ENCODE measurements at regions not wholly inside any gene's neighbourhood (a gene's known extent, or its start where the extent isn't known, plus 50 kb on each side); places are given as distances from the start of the nearest gene placed in this dataset.

DNA sequence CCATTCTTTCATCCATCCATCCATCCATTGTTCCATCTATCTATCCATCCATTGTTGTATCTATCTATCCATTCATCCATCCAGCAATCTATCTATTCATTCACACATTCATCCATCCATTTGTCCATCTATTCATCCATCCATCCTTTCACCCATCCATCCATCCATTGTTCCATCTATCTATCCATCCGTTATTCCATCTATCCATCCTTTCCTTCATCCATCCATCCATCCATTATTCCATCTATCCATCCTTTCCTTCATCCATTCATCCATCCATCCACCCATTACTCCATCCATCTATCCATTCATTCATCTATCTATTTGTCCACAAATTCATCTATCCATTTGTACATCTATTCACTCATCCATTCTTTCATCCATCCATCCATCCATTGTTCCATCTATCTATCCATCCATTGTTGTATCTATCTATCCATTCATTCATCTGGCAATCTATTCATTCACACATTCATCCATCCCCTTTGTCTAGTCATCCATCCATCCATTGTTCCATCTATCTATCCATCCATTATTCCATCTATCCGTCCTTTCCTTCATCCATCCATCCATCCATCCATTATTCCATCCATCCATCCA is 65.9 kb upstream of the ANO1 start:
- H3K9me3 ChIP-seq = no peaks in the 10 kb centered on the region
- no peaks in the 10 kb centered on the region for H3K4me1 ChIP-seq
- no peaks in the 10 kb centered on the region for H3K27me3 ChIP-seq
- DNase-seq = no peak
- H3K4me3 ChIP-seq (ENCODE audit: low read depth, low read length) = no peak overlapping the region
- no peaks in the 10 kb centered on the region for H3K36me3 ChIP-seq
- TF ChIP-seq, protein P1, sequence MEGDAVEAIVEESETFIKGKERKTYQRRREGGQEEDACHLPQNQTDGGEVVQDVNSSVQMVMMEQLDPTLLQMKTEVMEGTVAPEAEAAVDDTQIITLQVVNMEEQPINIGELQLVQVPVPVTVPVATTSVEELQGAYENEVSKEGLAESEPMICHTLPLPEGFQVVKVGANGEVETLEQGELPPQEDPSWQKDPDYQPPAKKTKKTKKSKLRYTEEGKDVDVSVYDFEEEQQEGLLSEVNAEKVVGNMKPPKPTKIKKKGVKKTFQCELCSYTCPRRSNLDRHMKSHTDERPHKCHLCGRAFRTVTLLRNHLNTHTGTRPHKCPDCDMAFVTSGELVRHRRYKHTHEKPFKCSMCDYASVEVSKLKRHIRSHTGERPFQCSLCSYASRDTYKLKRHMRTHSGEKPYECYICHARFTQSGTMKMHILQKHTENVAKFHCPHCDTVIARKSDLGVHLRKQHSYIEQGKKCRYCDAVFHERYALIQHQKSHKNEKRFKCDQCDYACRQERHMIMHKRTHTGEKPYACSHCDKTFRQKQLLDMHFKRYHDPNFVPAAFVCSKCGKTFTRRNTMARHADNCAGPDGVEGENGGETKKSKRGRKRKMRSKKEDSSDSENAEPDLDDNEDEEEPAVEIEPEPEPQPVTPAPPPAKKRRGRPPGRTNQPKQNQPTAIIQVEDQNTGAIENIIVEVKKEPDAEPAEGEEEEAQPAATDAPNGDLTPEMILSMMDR (IDR thresholded peaks at IDR 0.05; ENCODE audit: low read depth, low read length) = no peak

DNA sequence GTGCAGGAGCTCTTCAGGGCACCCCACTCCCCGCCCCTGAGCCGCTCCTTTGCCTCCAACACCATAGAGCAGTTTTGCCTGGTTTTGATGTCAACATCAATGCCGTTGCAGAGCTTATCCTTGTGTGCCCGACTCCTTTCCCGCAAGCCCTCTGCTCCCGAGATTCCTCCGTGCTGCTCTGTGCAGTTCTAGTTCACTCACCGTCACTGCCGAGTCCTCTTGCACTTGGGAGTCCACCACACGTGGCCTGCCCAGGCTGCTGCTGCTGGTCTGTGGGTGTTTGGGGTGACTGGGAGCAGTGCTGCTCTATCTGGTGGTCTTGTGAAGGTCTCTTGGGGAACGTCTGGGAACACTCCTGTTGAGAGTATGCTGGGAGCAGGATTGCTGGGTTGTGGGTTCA is 63.8 kb upstream of the ANO1 start:
- no peaks in the 10 kb centered on the region for H3K9me3 ChIP-seq
- no peaks in the 10 kb centered on the region for H3K36me3 ChIP-seq
- DNase-seq = no peak
- no peak overlapping the region for H3K4me3 ChIP-seq (ENCODE audit: low read depth, low read length)
- no peaks in the 10 kb centered on the region for H3K4me1 ChIP-seq
- TF ChIP-seq, protein P1 (IDR thresholded peaks at IDR 0.05; ENCODE audit: low read depth, low read length) = no peak
- no peaks in the 10 kb centered on the region for H3K27me3 ChIP-seq

DNA sequence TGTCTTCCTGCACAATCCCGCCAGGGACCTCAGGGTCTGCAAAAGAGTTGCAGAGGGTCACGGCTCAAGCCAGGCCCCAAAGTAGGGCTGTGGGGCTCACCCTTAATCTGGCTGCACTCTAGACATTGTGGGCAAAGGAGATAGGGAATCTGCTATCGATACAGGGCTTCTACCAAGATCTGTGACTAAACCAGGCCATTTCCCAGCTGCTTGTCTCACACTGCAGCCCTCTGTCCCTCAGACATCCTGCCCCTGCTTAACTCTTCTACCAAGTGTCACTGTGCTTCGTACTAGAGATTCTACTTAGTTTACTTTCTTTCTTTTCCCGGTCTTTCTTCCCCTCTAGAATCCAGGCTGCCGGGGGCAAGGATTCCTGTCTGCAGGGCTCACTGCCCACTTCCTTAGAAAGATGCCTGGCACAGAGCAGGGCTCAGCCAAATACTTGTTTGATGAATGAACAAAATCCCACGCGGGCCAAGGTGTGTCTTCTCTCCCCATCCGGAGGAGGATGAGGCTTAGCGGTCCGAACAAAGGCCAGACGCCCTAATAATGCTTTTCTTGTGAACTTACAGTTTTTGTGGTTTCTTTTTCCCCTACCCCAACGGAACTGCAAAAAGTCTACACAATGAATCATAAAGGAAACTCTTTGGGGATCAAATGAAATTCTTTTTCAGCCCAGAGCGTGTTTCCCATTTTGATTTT is 61.3 kb upstream of the ANO1 start:
- H3K4me3 ChIP-seq (ENCODE audit: low read depth, low read length) = no peak overlapping the region
- H3K9me3 ChIP-seq = no peaks in the 10 kb centered on the region
- no peaks in the 10 kb centered on the region for H3K4me1 ChIP-seq
- no peak for DNase-seq
- TF ChIP-seq, protein P1 (IDR thresholded peaks at IDR 0.05; ENCODE audit: low read depth, low read length) = no peak
- H3K36me3 ChIP-seq = no peaks in the 10 kb centered on the region
- no peaks in the 10 kb centered on the region for H3K27me3 ChIP-seq

GRCh38 chr11:70018816-70019215 is 59.3 kb upstream of the ANO1 start:
- H3K4me3 ChIP-seq (ENCODE audit: low read depth, low read length) = no peak overlapping the region
- TF ChIP-seq, protein P1 (IDR thresholded peaks at IDR 0.05; ENCODE audit: low read depth, low read length) = no peak
- no peaks in the 10 kb centered on the region for H3K9me3 ChIP-seq
- no peaks in the 10 kb centered on the region for H3K36me3 ChIP-seq
- no peaks in the 10 kb centered on the region for H3K27me3 ChIP-seq
- DNase-seq = no peak
- no peaks in the 10 kb centered on the region for H3K4me1 ChIP-seq

DNA sequence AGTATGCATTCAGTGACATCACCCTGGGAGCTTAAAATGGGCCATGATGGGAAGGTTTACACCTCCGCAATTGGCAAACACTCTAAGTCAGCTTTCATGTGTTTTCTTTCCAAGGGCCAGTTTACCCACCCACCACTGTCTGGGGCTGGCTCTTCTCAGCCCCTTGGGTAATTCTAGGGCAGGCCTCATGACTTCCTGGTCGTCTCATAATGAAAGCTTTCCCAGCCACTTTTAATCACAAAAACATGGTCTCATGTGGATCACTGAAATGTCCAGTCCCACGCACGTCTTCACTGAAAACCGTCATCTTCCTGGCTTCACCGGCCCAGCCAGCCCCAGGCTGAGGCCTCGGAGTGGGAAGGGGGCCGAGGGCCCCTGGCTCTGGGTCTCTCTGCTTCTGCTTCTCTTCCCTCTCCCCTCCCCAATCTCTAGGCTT is 58.5 kb upstream of the ANO1 start:
- no peaks in the 10 kb centered on the region for H3K9me3 ChIP-seq
- H3K36me3 ChIP-seq = no peaks in the 10 kb centered on the region
- H3K4me1 ChIP-seq = no peaks in the 10 kb centered on the region
- H3K27me3 ChIP-seq = no peaks in the 10 kb centered on the region
- no peak for DNase-seq
- TF ChIP-seq, protein P1 (IDR thresholded peaks at IDR 0.05; ENCODE audit: low read depth, low read length) = no peak
- no peak overlapping the region for H3K4me3 ChIP-seq (ENCODE audit: low read depth, low read length)
